ENCODE measurements at regions not wholly inside any gene's neighbourhood (a gene's known extent, or its start where the extent isn't known, plus 50 kb on each side); places are given as distances from the start of the nearest gene placed in this dataset.

DNA sequence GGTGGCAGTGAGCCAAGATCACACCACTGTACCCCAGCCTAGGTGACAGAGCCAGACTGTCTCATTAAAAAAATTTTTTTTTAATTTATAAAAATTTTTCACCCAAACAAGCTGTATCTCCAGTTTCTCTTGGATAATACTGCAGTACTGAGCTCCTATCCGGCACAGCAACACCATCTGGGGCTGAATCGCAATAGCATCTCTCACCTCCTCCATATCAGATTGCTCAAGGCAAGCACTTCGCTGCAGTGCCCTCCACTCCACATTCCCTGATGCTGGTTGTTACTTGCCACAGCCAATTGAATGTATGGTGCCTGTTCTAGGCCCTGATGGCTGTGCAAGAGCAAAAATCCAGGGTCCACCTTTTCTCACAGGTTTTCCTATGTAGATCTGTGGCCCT is 69.3 kb upstream of the FAM241A start:
- TF ChIP-seq, protein P1, sequence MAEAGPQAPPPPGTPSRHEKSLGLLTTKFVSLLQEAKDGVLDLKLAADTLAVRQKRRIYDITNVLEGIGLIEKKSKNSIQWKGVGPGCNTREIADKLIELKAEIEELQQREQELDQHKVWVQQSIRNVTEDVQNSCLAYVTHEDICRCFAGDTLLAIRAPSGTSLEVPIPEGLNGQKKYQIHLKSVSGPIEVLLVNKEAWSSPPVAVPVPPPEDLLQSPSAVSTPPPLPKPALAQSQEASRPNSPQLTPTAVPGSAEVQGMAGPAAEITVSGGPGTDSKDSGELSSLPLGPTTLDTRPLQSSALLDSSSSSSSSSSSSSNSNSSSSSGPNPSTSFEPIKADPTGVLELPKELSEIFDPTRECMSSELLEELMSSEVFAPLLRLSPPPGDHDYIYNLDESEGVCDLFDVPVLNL (IDR thresholded peaks at IDR 0.05; ENCODE audit: low read depth, low read length) = no peak
- no peak for TF ChIP-seq ZNF274 (IDR thresholded peaks at IDR 0.05; ENCODE audit: insufficient read depth, insufficient read length)
- TF ChIP-seq ZNF217 (IDR thresholded peaks at IDR 0.05) = no peak
- TF ChIP-seq POLR2A (IDR thresholded peaks at IDR 0.05; ENCODE audit: low read depth, low read length) = no peak
- TF ChIP-seq, protein P2, sequence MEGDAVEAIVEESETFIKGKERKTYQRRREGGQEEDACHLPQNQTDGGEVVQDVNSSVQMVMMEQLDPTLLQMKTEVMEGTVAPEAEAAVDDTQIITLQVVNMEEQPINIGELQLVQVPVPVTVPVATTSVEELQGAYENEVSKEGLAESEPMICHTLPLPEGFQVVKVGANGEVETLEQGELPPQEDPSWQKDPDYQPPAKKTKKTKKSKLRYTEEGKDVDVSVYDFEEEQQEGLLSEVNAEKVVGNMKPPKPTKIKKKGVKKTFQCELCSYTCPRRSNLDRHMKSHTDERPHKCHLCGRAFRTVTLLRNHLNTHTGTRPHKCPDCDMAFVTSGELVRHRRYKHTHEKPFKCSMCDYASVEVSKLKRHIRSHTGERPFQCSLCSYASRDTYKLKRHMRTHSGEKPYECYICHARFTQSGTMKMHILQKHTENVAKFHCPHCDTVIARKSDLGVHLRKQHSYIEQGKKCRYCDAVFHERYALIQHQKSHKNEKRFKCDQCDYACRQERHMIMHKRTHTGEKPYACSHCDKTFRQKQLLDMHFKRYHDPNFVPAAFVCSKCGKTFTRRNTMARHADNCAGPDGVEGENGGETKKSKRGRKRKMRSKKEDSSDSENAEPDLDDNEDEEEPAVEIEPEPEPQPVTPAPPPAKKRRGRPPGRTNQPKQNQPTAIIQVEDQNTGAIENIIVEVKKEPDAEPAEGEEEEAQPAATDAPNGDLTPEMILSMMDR (IDR thresholded peaks at IDR 0.05 in 2 of 3, conservative IDR thresholded peaks at IDR 0.05 in 1 of 3; ENCODE audit: control insufficient read depth in 2 of 3, extremely low read depth in 1 of 3, insufficient read depth in 1 of 3, low read depth in 3 of 3, low read length in 3 of 3) = no peak
- TF ChIP-seq RAD21 (IDR thresholded peaks at IDR 0.05; ENCODE audit: insufficient read depth, low read depth, low read length) = no peak
- no peak for TF ChIP-seq CBFB (IDR thresholded peaks at IDR 0.05; ENCODE audit: low read depth)
- TF ChIP-seq, protein P3, sequence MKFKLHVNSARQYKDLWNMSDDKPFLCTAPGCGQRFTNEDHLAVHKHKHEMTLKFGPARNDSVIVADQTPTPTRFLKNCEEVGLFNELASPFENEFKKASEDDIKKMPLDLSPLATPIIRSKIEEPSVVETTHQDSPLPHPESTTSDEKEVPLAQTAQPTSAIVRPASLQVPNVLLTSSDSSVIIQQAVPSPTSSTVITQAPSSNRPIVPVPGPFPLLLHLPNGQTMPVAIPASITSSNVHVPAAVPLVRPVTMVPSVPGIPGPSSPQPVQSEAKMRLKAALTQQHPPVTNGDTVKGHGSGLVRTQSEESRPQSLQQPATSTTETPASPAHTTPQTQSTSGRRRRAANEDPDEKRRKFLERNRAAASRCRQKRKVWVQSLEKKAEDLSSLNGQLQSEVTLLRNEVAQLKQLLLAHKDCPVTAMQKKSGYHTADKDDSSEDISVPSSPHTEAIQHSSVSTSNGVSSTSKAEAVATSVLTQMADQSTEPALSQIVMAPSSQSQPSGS (IDR thresholded peaks at IDR 0.05; ENCODE audit: low read length) = no peak
